Karpas-422 (cell line): ENCODE measurements at regions not wholly inside any gene's neighbourhood (a gene's known extent, or its start where the extent isn't known, plus 50 kb on each side); places are given as distances from the start of the nearest gene placed in this dataset.

Source experiments
- DNase-seq: peaks from one replicate; pipeline ENCODE4 v3.0.0-alpha.2; 2015
- H2AFZ ChIP-seq: fragments of 200-600 bp; sonication (generic); 2 replicates; pipeline ENCODE4 v1.6.1; 2014; ENCODE audit warnings: antibody characterized with exemption, low read length, mixed read lengths
- H3K27ac ChIP-seq: fragments of 200-600 bp; sonication (generic); 2 replicates; pipeline ENCODE4 v1.5.1; 2014; ENCODE audit warnings: mild to moderate bottlenecking, low read length, moderate library complexity
- H3K27me3 ChIP-seq: fragments of 200-600 bp; sonication (generic); 2 replicates; pipeline ENCODE4 v1.6.1; 2014; ENCODE audit warnings: low read length, mixed read lengths
- H3K36me3 ChIP-seq: fragments of 200-600 bp; sonication (generic); 2 replicates; pipeline ENCODE4 v1.6.1; 2014; ENCODE audit warnings: low read length, mixed read lengths; ENCODE audit not compliant: insufficient read depth
- H3K4me1 ChIP-seq: fragments of 200-600 bp; sonication (generic); 2 replicates; pipeline ENCODE4 v1.6.1; 2014; ENCODE audit warnings: mild to moderate bottlenecking, low read length, mixed read lengths
- H3K4me2 ChIP-seq: fragments of 200-600 bp; sonication (generic); 2 replicates; pipeline ENCODE4 v1.6.1; 2014; ENCODE audit warnings: low read length, low read depth, mild to moderate bottlenecking; ENCODE audit not compliant: poor library complexity, severe bottlenecking
- H3K4me3 ChIP-seq: fragments of 200-600 bp; sonication (generic); 2 replicates; pipeline ENCODE4 v1.5.1; 2014; ENCODE audit warnings: mild to moderate bottlenecking, antibody characterized with exemption, low read length, mixed read lengths
- H3K79me2 ChIP-seq: fragments of 200-600 bp; sonication (generic); 2 replicates; pipeline ENCODE4 v1.6.1; 2014; ENCODE audit warnings: mild to moderate bottlenecking, low read length, mixed read lengths
- H3K9ac ChIP-seq: fragments of 200-600 bp; sonication (generic); 2 replicates; pipeline ENCODE4 v1.6.0; 2014; ENCODE audit warnings: low read length
- H3K9me2 ChIP-seq: fragments of 200-600 bp; sonication (generic), shearing (Covaris generic); replicated peaks from 2 replicates; pipeline ENCODE4 v1.6.0; 2014; ENCODE audit warnings: mild to moderate bottlenecking, low read length, moderate library complexity; ENCODE audit not compliant: insufficient read depth
- H3K9me3 ChIP-seq: fragments of 300-700, 200-600 bp; sonication (generic); 2 replicates; pipeline ENCODE4 v1.6.1; 2014; ENCODE audit warnings: low read length, mixed read lengths
- H4K20me1 ChIP-seq: fragments of 200-600 bp; sonication (generic); 2 replicates; pipeline ENCODE4 v1.6.1; 2014; ENCODE audit warnings: mild to moderate bottlenecking, antibody characterized with exemption, low read length, low read depth; ENCODE audit not compliant: insufficient read depth

GRCh38 chr9:129484352-129485000 lies 136.4 kb downstream of the C9orf50 start:
- Histone ChIP-seq H3K4me2 (no peak overlapping the region), H2AFZ (no peak overlapping the region), H3K27me3 (no peaks in the 10 kb centered on the region), H4K20me1 (no peaks in the 10 kb centered on the region), H3K4me1 (no peaks in the 10 kb centered on the region), H3K27ac (no peak overlapping the region), H3K9ac (no peak overlapping the region), H3K9me2 (no peaks in the 10 kb centered on the region), H3K4me3 (no peak overlapping the region), H3K79me2 (no peaks in the 10 kb centered on the region), H3K9me3 (no peaks in the 10 kb centered on the region), H3K36me3 (no peaks in the 10 kb centered on the region)
- no peak for DNase-seq

- no peak overlapping the region for H3K27ac ChIP-seq
- no peak overlapping the region for H3K4me2 ChIP-seq
- H3K9ac ChIP-seq: no peak overlapping the region
- H3K79me2 ChIP-seq: no peaks in the 10 kb centered on the region
- no peaks in the 10 kb centered on the region for H3K9me3 ChIP-seq
- no peak for DNase-seq
- H3K27me3 ChIP-seq: no peaks in the 10 kb centered on the region
- no peaks in the 10 kb centered on the region for H4K20me1 ChIP-seq
- H3K9me2 ChIP-seq: no peaks in the 10 kb centered on the region
- no peaks in the 10 kb centered on the region for H3K4me1 ChIP-seq
- no peaks in the 10 kb centered on the region for H3K36me3 ChIP-seq
- no peak overlapping the region for H2AFZ ChIP-seq
- H3K4me3 ChIP-seq: no peak overlapping the region
Observed at GRCh38 chr9:129483415-129484351, 137.2 kb downstream of the C9orf50 start.

GRCh38 chr9:129482521-129483414 lies 138.1 kb downstream of the C9orf50 start:
- no peaks in the 10 kb centered on the region for H3K79me2 ChIP-seq
- H3K9ac ChIP-seq: no peak overlapping the region
- no peak for DNase-seq
- H3K4me3 ChIP-seq: no peak overlapping the region
- H2AFZ ChIP-seq: no peak overlapping the region
- no peaks in the 10 kb centered on the region for H3K4me1 ChIP-seq
- no peaks in the 10 kb centered on the region for H3K9me2 ChIP-seq
- no peaks in the 10 kb centered on the region for H3K9me3 ChIP-seq
- no peaks in the 10 kb centered on the region for H3K36me3 ChIP-seq
- H3K27ac ChIP-seq: no peak overlapping the region
- no peak overlapping the region for H3K4me2 ChIP-seq
- H4K20me1 ChIP-seq: no peaks in the 10 kb centered on the region
- H3K27me3 ChIP-seq: no peaks in the 10 kb centered on the region

GRCh38 chr9:129481810-129482511 lies 138.9 kb downstream of the C9orf50 start:
- Histone ChIP-seq H4K20me1 (no peaks in the 10 kb centered on the region), H3K9me3 (no peaks in the 10 kb centered on the region), H2AFZ (no peak overlapping the region), H3K4me2 (no peak overlapping the region), H3K9ac (no peak overlapping the region), H3K36me3 (no peaks in the 10 kb centered on the region), H3K27ac (no peak overlapping the region), H3K79me2 (no peaks in the 10 kb centered on the region), H3K9me2 (no peaks in the 10 kb centered on the region), H3K4me3 (no peak overlapping the region), H3K27me3 (no peaks in the 10 kb centered on the region), H3K4me1 (no peaks in the 10 kb centered on the region)
- DNase-seq: no peak

GRCh38 chr9:129481424-129481809 lies 139.5 kb downstream of the C9orf50 start:
- Histone ChIP-seq H3K4me3 (no peak overlapping the region), H3K79me2 (no peaks in the 10 kb centered on the region), H4K20me1 (no peaks in the 10 kb centered on the region), H3K27ac (no peak overlapping the region), H3K9me3 (no peaks in the 10 kb centered on the region), H3K36me3 (no peaks in the 10 kb centered on the region), H3K4me2 (no peak overlapping the region), H3K9ac (no peak overlapping the region), H3K9me2 (no peaks in the 10 kb centered on the region), H3K27me3 (no peaks in the 10 kb centered on the region), H3K4me1 (no peaks in the 10 kb centered on the region), H2AFZ (no peak overlapping the region)
- no peak for DNase-seq

GRCh38 chr9:129480745-129481144 lies 140.2 kb downstream of the C9orf50 start:
- Histone ChIP-seq H3K4me2 (no peak overlapping the region), H3K4me3 (no peak overlapping the region), H3K9me2 (no peaks in the 10 kb centered on the region), H3K4me1 (no peaks in the 10 kb centered on the region), H3K9me3 (no peaks in the 10 kb centered on the region), H3K9ac (no peak overlapping the region), H3K27ac (no peak overlapping the region), H3K79me2 (no peaks in the 10 kb centered on the region), H3K27me3 (no peaks in the 10 kb centered on the region), H2AFZ (no peak overlapping the region), H4K20me1 (no peaks in the 10 kb centered on the region), H3K36me3 (no peaks in the 10 kb centered on the region)
- DNase-seq: no peak

GRCh38 chr9:129480227-129480626 lies 140.7 kb downstream of the C9orf50 start:
- H3K79me2 ChIP-seq: no peaks in the 10 kb centered on the region
- H3K9me2 ChIP-seq: no peaks in the 10 kb centered on the region
- H3K4me1 ChIP-seq: no peaks in the 10 kb centered on the region
- no peaks in the 10 kb centered on the region for H3K36me3 ChIP-seq
- no peak overlapping the region for H3K9ac ChIP-seq
- no peak overlapping the region for H2AFZ ChIP-seq
- no peak overlapping the region for H3K4me2 ChIP-seq
- no peaks in the 10 kb centered on the region for H4K20me1 ChIP-seq
- H3K27ac ChIP-seq: no peak overlapping the region
- H3K4me3 ChIP-seq: no peak overlapping the region
- DNase-seq: no peak
- H3K27me3 ChIP-seq: no peaks in the 10 kb centered on the region
- no peaks in the 10 kb centered on the region; the same call in 1 of the 2 replicates for H3K9me3 ChIP-seq
